GM13977 (cell line): ENCODE measurements at regions not wholly inside any gene's neighbourhood (a gene's known extent, or its start where the extent isn't known, plus 50 kb on each side); places are given as distances from the start of the nearest gene placed in this dataset.

Experiments
- DNase-seq: peaks from one replicate; pipeline ENCODE4 v3.0.0; 2012; ENCODE audit warnings: low spot score
- in situ Hi-C: fragments of 300-500 bp; cut with MboI; formaldehyde crosslinking; loops from one replicate; pipeline ENCODE4 v1.12.0; 2022; ENCODE audit warnings: low sequenced_read_pairs, low pct_unique_long_range_greater_than_20kb, mixed read lengths, inconsistent platforms; ENCODE audit not compliant: unreplicated experiment
- TF ChIP-seq, protein P1 (sequence below): IDR thresholded peaks from 2 replicates; pipeline ENCODE4 v1.5.1; 2012; ENCODE audit warnings: mild to moderate bottlenecking, control low read depth; ENCODE audit not compliant: insufficient read depth; ENCODE audit errors: extremely low read depth, missing control alignments

DNA sequence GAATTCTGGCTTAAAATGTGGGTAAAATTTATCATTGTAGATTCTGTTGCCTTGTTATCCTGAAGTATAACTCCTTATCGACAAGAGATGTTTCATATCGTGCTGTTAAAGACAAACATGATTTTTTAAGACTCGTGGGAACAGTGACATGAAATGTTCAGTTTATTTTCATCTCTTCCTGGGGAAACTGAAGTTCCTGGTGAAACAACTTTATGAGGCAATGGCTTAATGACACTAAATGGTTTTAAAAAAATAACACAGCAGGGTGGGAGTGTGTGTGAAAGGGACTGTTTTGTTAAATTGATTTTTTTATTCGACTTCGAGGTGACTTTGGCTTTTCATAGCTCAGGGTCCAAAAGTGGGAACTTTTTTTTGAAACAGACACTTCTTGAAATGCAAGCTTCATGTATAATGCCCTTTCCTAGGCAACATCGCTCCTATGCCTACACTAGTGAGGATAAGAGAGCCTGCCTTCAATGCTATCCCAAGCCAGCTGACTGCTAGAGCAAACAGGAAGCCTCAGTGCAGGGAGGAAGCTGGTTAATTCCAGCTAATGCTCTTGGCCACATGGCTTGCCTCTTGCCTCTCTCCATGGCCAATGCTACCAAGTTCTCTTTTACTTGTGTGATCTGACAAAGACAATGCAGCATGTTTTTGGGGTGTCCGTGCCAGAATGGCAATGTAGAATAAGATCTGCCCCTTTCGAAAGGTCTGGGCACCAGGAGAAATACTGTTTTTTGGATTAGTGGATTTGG lies 57.8 kb downstream of the PABIR2 start:
- TF ChIP-seq, protein P1, sequence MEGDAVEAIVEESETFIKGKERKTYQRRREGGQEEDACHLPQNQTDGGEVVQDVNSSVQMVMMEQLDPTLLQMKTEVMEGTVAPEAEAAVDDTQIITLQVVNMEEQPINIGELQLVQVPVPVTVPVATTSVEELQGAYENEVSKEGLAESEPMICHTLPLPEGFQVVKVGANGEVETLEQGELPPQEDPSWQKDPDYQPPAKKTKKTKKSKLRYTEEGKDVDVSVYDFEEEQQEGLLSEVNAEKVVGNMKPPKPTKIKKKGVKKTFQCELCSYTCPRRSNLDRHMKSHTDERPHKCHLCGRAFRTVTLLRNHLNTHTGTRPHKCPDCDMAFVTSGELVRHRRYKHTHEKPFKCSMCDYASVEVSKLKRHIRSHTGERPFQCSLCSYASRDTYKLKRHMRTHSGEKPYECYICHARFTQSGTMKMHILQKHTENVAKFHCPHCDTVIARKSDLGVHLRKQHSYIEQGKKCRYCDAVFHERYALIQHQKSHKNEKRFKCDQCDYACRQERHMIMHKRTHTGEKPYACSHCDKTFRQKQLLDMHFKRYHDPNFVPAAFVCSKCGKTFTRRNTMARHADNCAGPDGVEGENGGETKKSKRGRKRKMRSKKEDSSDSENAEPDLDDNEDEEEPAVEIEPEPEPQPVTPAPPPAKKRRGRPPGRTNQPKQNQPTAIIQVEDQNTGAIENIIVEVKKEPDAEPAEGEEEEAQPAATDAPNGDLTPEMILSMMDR, result no peak
- DNase-seq, result no peak
- in situ Hi-C loops, result no loop called here

DNA sequence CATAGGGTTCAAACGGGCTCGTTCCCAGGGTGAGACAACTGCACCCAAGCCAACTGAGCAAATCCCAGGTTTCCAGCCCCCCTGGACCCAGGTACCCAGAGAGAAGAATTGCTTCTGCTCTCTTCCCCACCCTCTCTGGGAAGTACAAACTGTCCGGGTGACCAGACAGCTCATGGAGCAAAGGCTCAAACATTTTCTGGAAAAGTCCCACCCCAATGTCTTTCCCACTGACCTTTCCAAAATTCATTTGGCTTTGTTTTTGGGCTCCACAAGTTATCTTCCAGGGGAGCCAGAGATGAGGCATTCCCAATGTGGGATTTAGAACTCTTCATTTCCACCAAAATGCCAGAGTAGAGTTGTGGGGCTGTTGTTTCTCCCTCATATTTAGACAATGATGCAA lies 58.6 kb downstream of the PABIR2 start:
- TF ChIP-seq, protein P1, result no peak
- DNase-seq, result no peak
- in situ Hi-C loops, result no loop called here

DNA sequence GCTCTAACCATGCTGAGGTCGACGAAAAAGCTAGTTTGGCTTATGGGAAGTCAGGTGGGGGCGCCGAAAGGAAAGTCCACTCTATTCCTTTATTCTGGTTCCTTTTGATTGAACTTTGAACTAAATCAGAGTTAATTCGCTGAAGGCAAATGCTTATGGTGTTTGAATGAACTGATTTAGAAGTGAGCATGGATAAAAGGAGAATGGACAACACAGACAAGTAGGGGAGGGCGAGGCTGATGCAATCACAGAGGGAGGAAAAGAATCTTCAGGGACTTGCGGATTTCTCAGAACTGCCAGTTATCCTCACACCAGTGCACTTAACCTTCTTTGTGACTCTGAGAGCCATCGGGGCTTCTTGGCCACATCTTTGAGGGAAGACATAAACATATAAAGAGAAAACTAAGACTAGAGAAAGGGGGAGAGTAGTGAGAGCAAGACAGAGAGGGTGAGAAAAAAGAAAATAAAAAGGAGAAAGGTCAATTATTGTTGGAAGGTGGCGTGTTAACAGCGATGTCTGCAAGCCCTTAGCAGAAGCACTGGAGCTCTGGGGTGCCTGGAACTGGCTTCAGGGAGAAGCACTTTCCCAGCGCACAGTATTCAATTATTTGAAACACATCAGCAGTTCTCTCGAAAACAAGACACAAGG lies 59.2 kb downstream of the PABIR2 start:
- in situ Hi-C loops, result no loop called here
- TF ChIP-seq, protein P1, result no peak
- DNase-seq, result no peak

DNA sequence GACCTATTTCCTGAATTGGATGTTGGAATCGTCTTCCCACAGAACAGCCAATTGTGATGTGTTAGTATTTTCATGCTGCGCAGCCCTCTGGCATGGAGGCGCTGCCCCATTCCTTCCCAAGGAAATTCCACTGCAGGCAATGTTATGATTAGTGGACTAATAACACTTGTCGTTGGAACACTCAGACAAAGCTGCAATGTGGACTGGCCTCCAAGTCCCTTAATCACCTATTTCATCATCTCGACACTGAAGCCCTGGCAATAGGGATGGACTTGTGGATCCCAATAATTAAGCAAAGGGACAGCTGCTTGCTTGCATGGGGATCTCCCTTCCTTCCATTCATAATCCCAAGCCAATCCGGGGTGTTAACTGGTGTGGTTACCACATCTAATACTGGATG lies 59.9 kb downstream of the PABIR2 start:
- no peak for DNase-seq
- TF ChIP-seq, protein P1, result no peak
- in situ Hi-C loops, result no loop called here

DNA sequence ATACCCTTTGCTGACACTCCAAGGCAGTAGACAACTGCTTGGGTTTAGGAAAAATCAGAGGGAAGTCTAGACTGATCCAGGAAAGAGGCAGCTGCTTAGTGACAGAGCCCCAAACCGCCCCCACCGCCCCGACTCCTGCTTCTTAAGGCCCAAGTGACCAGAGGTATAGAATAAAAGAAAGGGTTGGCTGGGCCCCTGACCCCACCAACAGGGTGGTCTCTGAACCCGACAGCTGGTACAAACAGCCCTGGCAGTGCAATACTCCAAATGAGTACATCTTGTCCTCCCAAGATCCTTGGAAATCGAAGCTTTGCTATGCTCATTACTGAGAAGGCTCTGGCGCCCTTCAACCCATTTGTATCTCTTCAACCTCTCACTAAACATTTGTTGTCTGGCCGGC lies 60.6 kb downstream of the PABIR2 start:
- in situ Hi-C loops, result no loop called here
- DNase-seq, result no peak
- TF ChIP-seq, protein P1, result no peak

DNA sequence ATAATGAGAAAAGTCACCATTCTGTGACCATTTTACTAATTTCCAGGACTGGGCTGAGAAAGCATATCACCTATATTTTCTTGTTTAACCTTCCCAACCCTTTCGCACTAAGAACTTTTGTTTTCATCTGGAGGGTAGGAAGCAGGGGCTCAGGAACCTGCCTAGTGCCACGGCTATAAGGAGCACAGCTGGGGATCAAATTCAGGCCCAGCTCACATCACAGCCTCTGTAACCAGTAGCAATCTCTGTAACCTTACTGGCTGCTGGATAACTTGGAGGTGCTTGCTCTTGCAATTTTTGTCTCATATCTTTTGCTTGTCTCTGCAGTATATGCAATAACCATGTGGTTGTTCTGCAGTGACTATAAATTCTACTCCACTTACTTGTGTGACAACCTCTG lies 62.0 kb downstream of the PABIR2 start:
- no peak for DNase-seq
- in situ Hi-C loops, result no loop called here
- TF ChIP-seq, protein P1, result no peak
